HepG2 (cell line): ENCODE measurements at regions not wholly inside any gene's neighbourhood (a gene's known extent, or its start where the extent isn't known, plus 50 kb on each side); places are given as distances from the start of the nearest gene placed in this dataset.

Source experiments
- ATAC-seq: fragments of 200-7000 bp; cut with Tn5 transposase; 3 replicates; pipeline ENCODE4 v1.9.1; 2020; ENCODE audit warnings: mild to moderate bottlenecking, moderate library complexity
- BruUV-seq: library from RNA; stranded (reverse); fragments of 400-500 nt; replicated peaks from 2 replicates; lab custom pipeline; 2021; lab: Mats Ljungman, UMichigan
- CTCF ChIA-PET: fragments of 300-600 bp; formaldehyde crosslinking; extraction: SDS; loops from one replicate; lab custom pipeline; 2021; ENCODE audit warnings: low total read pairs, inconsistent platforms, low intra/inter-chr PET ratio; lab: Yijun Ruan, JAX
- POLR2A ChIA-PET: fragments of 350-600 bp; sonication (Branson Sonifier 250); formaldehyde crosslinking; loops from one replicate; lab custom pipeline; 2020; ENCODE audit warnings: antibody characterized with exemption, inconsistent platforms; lab: Yijun Ruan, JAX
- DNase-seq: peaks from one replicate; pipeline ENCODE4 v3.0.0-alpha.2; 2015; ENCODE audit warnings: low spot score
- FAIRE-seq: peaks from 3 replicates; lab custom pipeline; 2011; peaks lifted over from hg19 to GRCh38; lab: Jason Lieb, UNC
- H2AFZ ChIP-seq: one replicate; pipeline ENCODE4 v1.6.1; 2011; ENCODE audit warnings: low read length, inconsistent platforms
- H3K27ac ChIP-seq: fragments of 300-600 bp; 3 replicates; pipeline ENCODE4 v1.8.0; 2011; ENCODE audit warnings: mixed run types, mild to moderate bottlenecking, mixed read lengths, low read length, inconsistent platforms; ENCODE audit not compliant: insufficient read depth; ENCODE audit errors: extremely low read length
- H3K27me3 ChIP-seq, 2 experiments: fragments of 200-600 bp in 1 of 2; 2 replicates in 1 of 2; 3 replicates in 1 of 2; pipeline versions ENCODE4 v1.6.0 to v1.8.0; 2011; ENCODE audit warnings: low read length in 2 of 2, mild to moderate bottlenecking in 2 of 2, moderate library complexity in 2 of 2, inconsistent platforms in 1 of 2; ENCODE audit not compliant: insufficient read depth in 2 of 2, control insufficient read depth in 1 of 2
- H3K36me3 ChIP-seq, 2 experiments: fragments of 200-600 bp in 1 of 2; replicated peaks in 1 of 2; 2 replicates in 1 of 2; 3 replicates in 1 of 2; pipeline versions ENCODE4 v1.5.1 to v1.8.0; 2011; ENCODE audit warnings: low read length in 2 of 2, inconsistent platforms in 1 of 2; ENCODE audit not compliant: insufficient read depth in 2 of 2, control insufficient read depth in 1 of 2
- H3K4me1 ChIP-seq: 2 replicates; pipeline ENCODE4 v1.5.1; 2012; ENCODE audit warnings: low read length, inconsistent platforms; ENCODE audit not compliant: insufficient read depth
- H3K4me2 ChIP-seq: 2 replicates; pipeline ENCODE4 v1.6.0; 2011; ENCODE audit warnings: low read depth, low read length, inconsistent platforms
- H3K4me3 ChIP-seq, 3 experiments: fragments of 200-600 bp in 1 of 3; sonication (generic), shearing (Covaris generic) in 1 of 3; replicated peaks in 1 of 3; 2 replicates each; pipeline ENCODE4 v1.5.1; 2011 to 2016; ENCODE audit warnings: low read length in 3 of 3, inconsistent platforms in 2 of 3, low read depth in 2 of 3, mild to moderate bottlenecking in 2 of 3, control low read depth in 1 of 3, mixed read lengths in 1 of 3; ENCODE audit not compliant: insufficient read depth in 1 of 3
- H3K79me2 ChIP-seq: one replicate; pipeline ENCODE4 v1.6.1; 2011; ENCODE audit warnings: low read length, inconsistent platforms; ENCODE audit not compliant: insufficient read depth
- H3K9ac ChIP-seq: 2 replicates; pipeline ENCODE4 v1.6.0; 2011; ENCODE audit warnings: mild to moderate bottlenecking, low read depth, low read length, inconsistent platforms; ENCODE audit not compliant: insufficient read depth
- H3K9me3 ChIP-seq: 2 replicates; pipeline ENCODE4 v1.5.1; 2012; ENCODE audit warnings: mild to moderate bottlenecking, low read length
- H4K20me1 ChIP-seq: 2 replicates; pipeline ENCODE4 v1.6.0; 2011; ENCODE audit warnings: inconsistent platforms, mild to moderate bottlenecking, low read length, moderate library complexity; ENCODE audit not compliant: insufficient read depth
- HDAC1 ChIP-seq: sonication (generic); formaldehyde crosslinking; IDR thresholded peaks from 2 replicates; pipeline ENCODE4 v1.5.1; 2020; ENCODE audit warnings: mild to moderate bottlenecking, missing genetic modification reagents
- YEATS2 ChIP-seq: sonication (generic); formaldehyde crosslinking; IDR thresholded peaks from 2 replicates; pipeline ENCODE4 v1.4.0; 2020; ENCODE audit warnings: missing genetic modification reagents, borderline replicate concordance
- ZSCAN9 ChIP-seq: IDR thresholded peaks from 2 replicates; pipeline ENCODE4 v1.6.1; 2016; ENCODE audit warnings: borderline replicate concordance
- WGBS: methylation state at CpG from one replicate; pipeline ENCODE4 v1.1.6; 2017; ENCODE audit warnings: low lambda C conversion rate; 5-methylcytosine and 5-hydroxymethylcytosine counted together
- in situ Hi-C: cut with HindIII; loops from 2 replicates; pipeline ENCODE4 v1.10.0; 2017; ENCODE audit warnings: low pct_unique_long_range_greater_than_20kb; ENCODE audit not compliant: extremely low pct_ligation_motif_present
- intact Hi-C: fragments of 100-400 bp; cut with micrococcal nuclease; formaldehyde crosslinking; loops from one replicate; pipeline ENCODE4 v1.10.0; 2022; ENCODE audit not compliant: unreplicated experiment
- TF ChIP-seq, protein P1 (sequence below): sonication (generic); formaldehyde crosslinking; IDR thresholded peaks from 2 replicates; pipeline ENCODE4 v1.5.0; 2020; ENCODE audit warnings: missing genetic modification reagents
- TF ChIP-seq, protein P2 (sequence below): sonication (generic); formaldehyde crosslinking; IDR thresholded peaks from 2 replicates; pipeline ENCODE4 v1.4.0; 2020; ENCODE audit warnings: missing genetic modification reagents, mild to moderate bottlenecking, borderline replicate concordance
- TF ChIP-seq, protein P3 (sequence below): fragments of 450-650 bp; IDR thresholded peaks from 2 replicates; pipeline ENCODE4 v1.6.1; 2016
- TF ChIP-seq, protein P4 (sequence below): sonication (generic); formaldehyde crosslinking; IDR thresholded peaks from 2 replicates; pipeline ENCODE4 v1.4.0; 2020; ENCODE audit warnings: missing genetic modification reagents

DNA sequence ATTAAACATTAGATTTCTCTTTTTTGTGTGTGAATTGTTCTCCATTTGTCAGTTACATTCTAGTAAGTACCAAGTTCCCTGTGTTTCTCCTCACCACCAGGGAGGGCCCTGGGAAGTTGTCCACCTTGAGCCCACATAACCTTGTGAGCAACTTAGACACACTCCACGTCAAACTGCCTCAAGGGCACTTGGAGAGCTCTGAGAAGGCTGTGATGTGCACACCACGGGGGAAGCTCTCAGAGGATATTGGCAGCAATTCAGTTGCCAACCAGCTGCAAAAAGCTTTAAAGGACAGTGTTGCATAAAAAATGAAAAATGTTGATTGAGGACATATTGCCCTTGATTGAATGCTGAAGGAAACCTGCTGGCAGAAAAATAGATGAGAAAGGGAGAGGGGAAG is 743.6 kb downstream of the RNF144A start (continued):
- TF ChIP-seq, protein P1, sequence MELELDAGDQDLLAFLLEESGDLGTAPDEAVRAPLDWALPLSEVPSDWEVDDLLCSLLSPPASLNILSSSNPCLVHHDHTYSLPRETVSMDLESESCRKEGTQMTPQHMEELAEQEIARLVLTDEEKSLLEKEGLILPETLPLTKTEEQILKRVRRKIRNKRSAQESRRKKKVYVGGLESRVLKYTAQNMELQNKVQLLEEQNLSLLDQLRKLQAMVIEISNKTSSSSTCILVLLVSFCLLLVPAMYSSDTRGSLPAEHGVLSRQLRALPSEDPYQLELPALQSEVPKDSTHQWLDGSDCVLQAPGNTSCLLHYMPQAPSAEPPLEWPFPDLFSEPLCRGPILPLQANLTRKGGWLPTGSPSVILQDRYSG (CRISPR knock-in tag): no peak
- TF ChIP-seq ZSCAN9 (CRISPR knock-in tag) (no peak), YEATS2 (no peak)
- TF ChIP-seq, protein P2, sequence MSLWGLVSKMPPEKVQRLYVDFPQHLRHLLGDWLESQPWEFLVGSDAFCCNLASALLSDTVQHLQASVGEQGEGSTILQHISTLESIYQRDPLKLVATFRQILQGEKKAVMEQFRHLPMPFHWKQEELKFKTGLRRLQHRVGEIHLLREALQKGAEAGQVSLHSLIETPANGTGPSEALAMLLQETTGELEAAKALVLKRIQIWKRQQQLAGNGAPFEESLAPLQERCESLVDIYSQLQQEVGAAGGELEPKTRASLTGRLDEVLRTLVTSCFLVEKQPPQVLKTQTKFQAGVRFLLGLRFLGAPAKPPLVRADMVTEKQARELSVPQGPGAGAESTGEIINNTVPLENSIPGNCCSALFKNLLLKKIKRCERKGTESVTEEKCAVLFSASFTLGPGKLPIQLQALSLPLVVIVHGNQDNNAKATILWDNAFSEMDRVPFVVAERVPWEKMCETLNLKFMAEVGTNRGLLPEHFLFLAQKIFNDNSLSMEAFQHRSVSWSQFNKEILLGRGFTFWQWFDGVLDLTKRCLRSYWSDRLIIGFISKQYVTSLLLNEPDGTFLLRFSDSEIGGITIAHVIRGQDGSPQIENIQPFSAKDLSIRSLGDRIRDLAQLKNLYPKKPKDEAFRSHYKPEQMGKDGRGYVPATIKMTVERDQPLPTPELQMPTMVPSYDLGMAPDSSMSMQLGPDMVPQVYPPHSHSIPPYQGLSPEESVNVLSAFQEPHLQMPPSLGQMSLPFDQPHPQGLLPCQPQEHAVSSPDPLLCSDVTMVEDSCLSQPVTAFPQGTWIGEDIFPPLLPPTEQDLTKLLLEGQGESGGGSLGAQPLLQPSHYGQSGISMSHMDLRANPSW (CRISPR knock-in tag): no peak

DNA sequence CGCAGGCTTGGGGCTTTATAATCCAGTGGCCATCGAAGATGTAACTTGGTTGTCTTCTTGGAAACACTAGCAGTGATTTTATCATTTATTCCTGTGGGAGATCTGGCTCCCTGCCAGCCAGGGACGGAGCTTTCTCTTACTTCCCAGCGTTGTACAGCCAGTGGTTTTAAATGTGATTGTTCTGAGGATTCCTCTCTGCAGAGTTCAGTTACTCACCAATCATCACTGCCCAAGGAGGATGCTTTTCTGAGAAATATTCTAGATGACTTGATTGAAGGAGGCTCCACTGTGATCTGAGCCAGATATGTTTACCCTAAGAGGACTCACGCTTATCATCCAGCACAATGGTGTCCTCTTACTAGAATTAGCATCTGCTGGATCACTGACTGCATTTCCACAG is 744.3 kb downstream of the RNF144A start:
- FAIRE-seq: no peak
- no peaks in the 10 kb centered on the region for H3K36me3 ChIP-seq
- no peak overlapping the region for H3K9ac ChIP-seq

More for the DNA sequence above, 744.3 kb downstream of the RNF144A start:
- no peaks in the 10 kb centered on the region for H3K4me1 ChIP-seq
- CTCF ChIA-PET: no interaction called here
- no peak overlapping the region for H2AFZ ChIP-seq
- ATAC-seq (no peak), DNase-seq (no peak)
- H3K27me3 ChIP-seq: no peaks in the 10 kb centered on the region
- H3K4me2 ChIP-seq: no peak overlapping the region
- 0% methylated on average over 5 of the region's 5 CpGs for WGBS
- no TSS peak for BruUV-seq
- no peak for TF ChIP-seq HDAC1 (CRISPR knock-in tag)
- TF ChIP-seq, protein P3, sequence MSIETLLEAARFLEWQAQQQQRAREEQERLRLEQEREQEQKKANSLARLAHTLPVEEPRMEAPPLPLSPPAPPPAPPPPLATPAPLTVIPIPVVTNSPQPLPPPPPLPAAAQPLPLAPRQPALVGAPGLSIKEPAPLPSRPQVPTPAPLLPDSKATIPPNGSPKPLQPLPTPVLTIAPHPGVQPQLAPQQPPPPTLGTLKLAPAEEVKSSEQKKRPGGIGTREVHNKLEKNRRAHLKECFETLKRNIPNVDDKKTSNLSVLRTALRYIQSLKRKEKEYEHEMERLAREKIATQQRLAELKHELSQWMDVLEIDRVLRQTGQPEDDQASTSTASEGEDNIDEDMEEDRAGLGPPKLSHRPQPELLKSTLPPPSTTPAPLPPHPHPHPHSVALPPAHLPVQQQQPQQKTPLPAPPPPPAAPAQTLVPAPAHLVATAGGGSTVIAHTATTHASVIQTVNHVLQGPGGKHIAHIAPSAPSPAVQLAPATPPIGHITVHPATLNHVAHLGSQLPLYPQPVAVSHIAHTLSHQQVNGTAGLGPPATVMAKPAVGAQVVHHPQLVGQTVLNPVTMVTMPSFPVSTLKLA: no peak
- TF ChIP-seq, protein P4, sequence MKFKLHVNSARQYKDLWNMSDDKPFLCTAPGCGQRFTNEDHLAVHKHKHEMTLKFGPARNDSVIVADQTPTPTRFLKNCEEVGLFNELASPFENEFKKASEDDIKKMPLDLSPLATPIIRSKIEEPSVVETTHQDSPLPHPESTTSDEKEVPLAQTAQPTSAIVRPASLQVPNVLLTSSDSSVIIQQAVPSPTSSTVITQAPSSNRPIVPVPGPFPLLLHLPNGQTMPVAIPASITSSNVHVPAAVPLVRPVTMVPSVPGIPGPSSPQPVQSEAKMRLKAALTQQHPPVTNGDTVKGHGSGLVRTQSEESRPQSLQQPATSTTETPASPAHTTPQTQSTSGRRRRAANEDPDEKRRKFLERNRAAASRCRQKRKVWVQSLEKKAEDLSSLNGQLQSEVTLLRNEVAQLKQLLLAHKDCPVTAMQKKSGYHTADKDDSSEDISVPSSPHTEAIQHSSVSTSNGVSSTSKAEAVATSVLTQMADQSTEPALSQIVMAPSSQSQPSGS: no peak
- in situ Hi-C loops (loop anchor here (25.0 kb wide), 1 partner anchor 549 kb away; no protein-coding TSS in a partner anchor), intact Hi-C loops (no loop called here)
- H3K79me2 ChIP-seq: no peaks in the 10 kb centered on the region
- no peaks in the 10 kb centered on the region for H4K20me1 ChIP-seq
- POLR2A ChIA-PET: no interaction called here
- H3K27ac ChIP-seq: no peak overlapping the region
- H3K9me3 ChIP-seq: no peaks in the 10 kb centered on the region
- no peak overlapping the region for H3K4me3 ChIP-seq
